ENCODE measurements at regions not wholly inside any gene's neighbourhood (a gene's known extent, or its start where the extent isn't known, plus 50 kb on each side); places are given as distances from the start of the nearest gene placed in this dataset.

DNA sequence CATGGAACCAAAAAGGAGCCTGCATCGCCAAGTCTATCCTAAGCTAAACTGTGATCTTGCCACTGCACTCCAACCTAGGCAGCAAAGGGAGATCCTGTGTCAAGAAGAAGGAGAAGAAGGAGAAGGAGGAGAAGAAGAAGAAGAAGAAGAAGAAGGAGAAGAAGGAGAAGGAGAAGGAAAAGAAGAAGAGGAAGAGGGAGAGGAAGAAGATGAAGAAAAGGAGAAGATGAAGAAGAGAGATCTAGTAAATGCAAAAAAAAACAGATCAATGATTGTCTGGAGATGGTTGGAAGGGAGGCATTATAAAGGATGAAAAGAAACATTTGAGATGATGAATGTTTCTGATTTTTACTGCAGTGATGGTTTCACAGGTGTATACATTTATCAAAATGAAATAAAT is 1629.0 kb upstream of the PIK3C3 start:
- intact Hi-C loops (cut with DNase I) = no loop called here
- no peak overlapping the region for H3K4me3 ChIP-seq
- H3K27me3 ChIP-seq (ENCODE audit: low read depth) = no peaks in the 10 kb centered on the region
- H3K36me3 ChIP-seq = no peaks in the 10 kb centered on the region
- no peak overlapping the region for H3K27ac ChIP-seq
- no peaks in the 10 kb centered on the region for H3K4me1 ChIP-seq
- peaks cover 3% of the 10 kb centered on the region for H3K9me3 ChIP-seq
- TF ChIP-seq, protein P1, sequence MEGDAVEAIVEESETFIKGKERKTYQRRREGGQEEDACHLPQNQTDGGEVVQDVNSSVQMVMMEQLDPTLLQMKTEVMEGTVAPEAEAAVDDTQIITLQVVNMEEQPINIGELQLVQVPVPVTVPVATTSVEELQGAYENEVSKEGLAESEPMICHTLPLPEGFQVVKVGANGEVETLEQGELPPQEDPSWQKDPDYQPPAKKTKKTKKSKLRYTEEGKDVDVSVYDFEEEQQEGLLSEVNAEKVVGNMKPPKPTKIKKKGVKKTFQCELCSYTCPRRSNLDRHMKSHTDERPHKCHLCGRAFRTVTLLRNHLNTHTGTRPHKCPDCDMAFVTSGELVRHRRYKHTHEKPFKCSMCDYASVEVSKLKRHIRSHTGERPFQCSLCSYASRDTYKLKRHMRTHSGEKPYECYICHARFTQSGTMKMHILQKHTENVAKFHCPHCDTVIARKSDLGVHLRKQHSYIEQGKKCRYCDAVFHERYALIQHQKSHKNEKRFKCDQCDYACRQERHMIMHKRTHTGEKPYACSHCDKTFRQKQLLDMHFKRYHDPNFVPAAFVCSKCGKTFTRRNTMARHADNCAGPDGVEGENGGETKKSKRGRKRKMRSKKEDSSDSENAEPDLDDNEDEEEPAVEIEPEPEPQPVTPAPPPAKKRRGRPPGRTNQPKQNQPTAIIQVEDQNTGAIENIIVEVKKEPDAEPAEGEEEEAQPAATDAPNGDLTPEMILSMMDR (IDR thresholded peaks at IDR 0.05) = no peak
- ATAC-seq = no peak
- DNase-seq = no peak

DNA sequence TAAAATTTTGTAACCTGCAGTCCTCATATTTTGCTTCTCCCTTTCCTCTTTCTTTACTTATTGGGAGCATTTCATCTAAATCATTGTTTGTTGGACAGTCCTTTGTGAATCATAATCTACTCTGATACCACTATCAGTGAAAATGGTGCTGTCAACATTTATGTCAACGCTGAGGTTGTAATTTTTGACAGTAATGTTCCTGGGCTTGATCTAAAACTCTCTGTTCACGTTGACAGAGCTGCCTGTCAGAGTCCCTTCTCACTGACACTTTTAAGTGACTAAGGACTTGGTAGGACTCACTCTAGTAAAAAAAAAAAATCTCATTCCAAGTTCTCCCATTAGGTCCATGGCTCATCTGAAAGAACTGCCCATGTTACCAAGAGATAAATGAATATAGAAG is 1640.8 kb upstream of the PIK3C3 start:
- no peak overlapping the region for H3K4me3 ChIP-seq
- no peak for ATAC-seq
- no peaks in the 10 kb centered on the region for H3K9me3 ChIP-seq
- no peak overlapping the region for H3K27ac ChIP-seq
- no peaks in the 10 kb centered on the region for H3K27me3 ChIP-seq (ENCODE audit: low read depth)
- H3K4me1 ChIP-seq = no peaks in the 10 kb centered on the region
- intact Hi-C loops (cut with DNase I) = no loop called here
- TF ChIP-seq, protein P1 (IDR thresholded peaks at IDR 0.05) = no peak
- H3K36me3 ChIP-seq = no peaks in the 10 kb centered on the region
- no peak for DNase-seq

DNA sequence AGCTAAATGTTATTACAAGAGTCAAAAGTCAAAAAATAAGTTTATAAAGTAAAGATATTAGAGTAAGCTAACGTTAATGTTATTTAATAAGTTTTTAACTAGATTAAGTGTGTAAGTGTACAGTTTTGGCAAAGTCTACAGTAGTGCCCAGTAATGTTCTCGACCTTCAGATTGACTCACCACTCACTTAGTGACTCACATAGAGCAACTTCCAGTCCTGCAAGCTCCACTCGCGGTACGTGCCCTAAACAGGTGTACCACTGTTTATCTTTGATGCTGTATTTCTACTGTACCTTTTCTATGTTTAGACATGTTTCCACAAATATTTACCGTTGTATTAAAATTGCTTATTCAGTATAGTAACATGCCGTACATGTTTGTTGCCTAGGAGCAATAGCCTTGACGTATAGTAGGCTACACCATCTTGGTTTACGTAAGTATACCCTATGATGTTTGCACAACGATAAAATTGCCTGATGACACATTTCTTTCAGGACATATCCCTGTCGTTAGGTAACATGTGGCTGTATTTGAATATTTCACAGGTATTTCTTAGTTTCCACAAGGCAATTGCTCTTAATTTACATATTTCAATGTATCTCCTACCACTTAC is 1641.9 kb upstream of the PIK3C3 start:
- no peak overlapping the region for H3K4me3 ChIP-seq
- H3K27ac ChIP-seq = no peak overlapping the region
- DNase-seq (no peak), ATAC-seq (no peak)
- H3K9me3 ChIP-seq = no peaks in the 10 kb centered on the region
- H3K27me3 ChIP-seq (ENCODE audit: low read depth) = no peaks in the 10 kb centered on the region
- TF ChIP-seq, protein P1 (IDR thresholded peaks at IDR 0.05) = no peak
- no peaks in the 10 kb centered on the region for H3K4me1 ChIP-seq
- H3K36me3 ChIP-seq = no peaks in the 10 kb centered on the region
- intact Hi-C loops (cut with DNase I) = no loop called here

DNA sequence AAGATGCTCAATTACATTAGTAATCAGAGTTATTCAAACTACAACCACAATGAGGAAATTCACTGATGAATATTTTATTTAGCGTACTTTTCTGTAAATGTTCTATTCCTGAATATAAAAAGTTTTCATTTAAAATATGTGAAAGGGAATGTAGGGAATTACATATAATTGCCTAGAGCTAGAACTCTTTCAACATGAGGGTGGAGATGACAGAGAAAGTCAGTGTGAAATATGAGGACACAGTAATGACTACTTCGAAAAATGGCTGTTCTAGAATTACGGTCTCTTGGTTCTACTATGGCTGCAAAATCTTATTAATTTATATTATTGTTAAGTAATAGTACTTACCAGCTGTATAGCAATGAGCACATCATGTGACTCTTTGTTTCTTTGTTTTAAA is 1647.4 kb upstream of the PIK3C3 start:
- Histone ChIP-seq H3K27me3 (ENCODE audit: low read depth) (no peaks in the 10 kb centered on the region), H3K4me1 (no peaks in the 10 kb centered on the region), H3K36me3 (no peaks in the 10 kb centered on the region), H3K9me3 (no peaks in the 10 kb centered on the region), H3K27ac (no peak overlapping the region), H3K4me3 (no peak overlapping the region)
- TF ChIP-seq, protein P1 (IDR thresholded peaks at IDR 0.05) = no peak
- DNase-seq = no peak
- no peak for ATAC-seq
- intact Hi-C loops (cut with DNase I) = no loop called here

DNA sequence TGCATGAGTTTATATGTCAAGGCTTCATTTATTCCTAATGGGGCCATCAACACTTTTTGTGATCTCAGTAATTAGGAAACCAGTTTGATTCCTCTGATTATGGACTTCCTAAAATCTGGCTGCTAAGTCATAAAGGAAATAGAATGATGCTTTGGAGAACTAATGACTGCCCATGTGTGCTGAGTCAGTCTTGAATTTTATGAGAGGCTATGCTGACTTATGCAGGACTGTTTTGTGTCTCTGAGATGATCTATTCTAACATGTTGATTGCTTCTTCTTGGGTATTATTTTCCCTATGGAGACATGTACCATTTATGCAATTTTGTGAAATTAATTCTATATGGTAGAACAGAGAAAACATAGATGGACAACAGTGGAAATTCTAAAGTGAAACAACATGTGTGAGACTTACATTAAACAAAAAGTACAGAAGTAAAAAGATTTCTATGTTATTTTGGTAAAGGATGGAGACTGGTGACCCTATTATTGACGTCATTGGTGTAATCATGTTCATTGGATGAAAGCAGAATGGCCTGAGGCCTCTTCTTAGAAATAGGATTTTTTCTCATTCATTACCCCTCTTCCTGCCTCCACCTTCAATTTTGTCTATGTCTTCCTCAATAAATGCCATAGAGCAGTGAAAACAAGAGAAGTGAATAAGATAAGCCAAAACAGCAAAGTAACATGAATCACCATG is 1658.2 kb upstream of the PIK3C3 start:
- H3K27ac ChIP-seq = no peak overlapping the region
- TF ChIP-seq, protein P1 (IDR thresholded peaks at IDR 0.05) = no peak
- H3K9me3 ChIP-seq = no peaks in the 10 kb centered on the region
- H3K36me3 ChIP-seq = no peaks in the 10 kb centered on the region
- no peaks in the 10 kb centered on the region for H3K4me1 ChIP-seq
- no peak overlapping the region for H3K4me3 ChIP-seq
- no peak for DNase-seq
- intact Hi-C loops (cut with DNase I) = no loop called here
- no peaks in the 10 kb centered on the region for H3K27me3 ChIP-seq (ENCODE audit: low read depth)
- ATAC-seq = no peak
